PFSK-1 (cell line): ENCODE measurements at regions not wholly inside any gene's neighbourhood (a gene's known extent, or its start where the extent isn't known, plus 50 kb on each side); places are given as distances from the start of the nearest gene placed in this dataset.

Experiments used
- FOXP2 ChIP-seq: optimal IDR thresholded peaks from 2 replicates; pipeline ENCODE3; 2011; ENCODE audit warnings: borderline replicate concordance, control low read depth, inconsistent platforms; ENCODE audit not compliant: insufficient read depth; ENCODE audit errors: extremely low read length, extremely low read depth
- POLR2AphosphoS5 ChIP-seq: IDR thresholded peaks from 2 replicates; pipeline ENCODE4 v1.6.1; 2012; ENCODE audit warnings: low read depth, mild to moderate bottlenecking, control low read depth, low read length, moderate library complexity
- REST ChIP-seq, 2 experiments: IDR thresholded peaks; 2 replicates each; pipeline versions ENCODE4 v1.6.1 to v1.8.0; 2011 to 2012; ENCODE audit warnings: low read depth in 2 of 2, low read length in 2 of 2, control low read depth in 1 of 2, inconsistent platforms in 1 of 2, mild to moderate bottlenecking in 1 of 2, moderate library complexity in 1 of 2; ENCODE audit not compliant: insufficient read depth in 1 of 2
- SIN3A ChIP-seq: IDR thresholded peaks from 2 replicates; pipeline ENCODE4 v1.6.1; 2012; ENCODE audit warnings: mild to moderate bottlenecking, low read length, moderate library complexity, borderline replicate concordance; ENCODE audit not compliant: insufficient read depth
- TAF1 ChIP-seq: IDR thresholded peaks from 2 replicates; pipeline ENCODE4 v1.6.1; 2012; ENCODE audit warnings: low read length, control low read depth, borderline replicate concordance; ENCODE audit not compliant: insufficient read depth

GRCh38 chr16:79800016-79800608 lies 199.6 kb upstream of the MAF start:
- TF ChIP-seq SIN3A: no peak
- TF ChIP-seq FOXP2: no peak
- TF ChIP-seq REST (IDR thresholded peaks at IDR 0.05; ENCODE audit: insufficient read depth in 1 of 2, low read depth in 2 of 2, low read length in 2 of 2): no peak
- TF ChIP-seq TAF1: no peak
- TF ChIP-seq POLR2AphosphoS5: no peak

GRCh38 chr16:79798416-79799053 lies 198.0 kb upstream of the MAF start:
- TF ChIP-seq REST (IDR thresholded peaks at IDR 0.05; ENCODE audit: insufficient read depth in 1 of 2, low read depth in 2 of 2, low read length in 2 of 2): no peak
- no peak for TF ChIP-seq FOXP2
- TF ChIP-seq SIN3A: no peak
- no peak for TF ChIP-seq POLR2AphosphoS5
- no peak for TF ChIP-seq TAF1

- TF ChIP-seq SIN3A (no peak), TAF1 (no peak)
Measured at GRCh38 chr16:79797486-79797885, 196.9 kb upstream of the MAF start.

- no peak for TF ChIP-seq REST (IDR thresholded peaks at IDR 0.05; ENCODE audit: insufficient read depth in 1 of 2, low read depth in 2 of 2, low read length in 2 of 2)
- TF ChIP-seq FOXP2: no peak
- no peak for TF ChIP-seq POLR2AphosphoS5
- no peak for TF ChIP-seq SIN3A
- TF ChIP-seq TAF1: no peak
Measured at GRCh38 chr16:79795556-79795955, 195.0 kb upstream of the MAF start.

GRCh38 chr16:79794941-79795340 lies 194.4 kb upstream of the MAF start:
- TF ChIP-seq TAF1: no peak
- TF ChIP-seq FOXP2: no peak
- TF ChIP-seq POLR2AphosphoS5: no peak
- TF ChIP-seq SIN3A: no peak
- TF ChIP-seq REST (IDR thresholded peaks at IDR 0.05; ENCODE audit: insufficient read depth in 1 of 2, low read depth in 2 of 2, low read length in 2 of 2): no peak
